ENCODE measurements at regions not wholly inside any gene's neighbourhood (a gene's known extent, or its start where the extent isn't known, plus 50 kb on each side); places are given as distances from the start of the nearest gene placed in this dataset.

DNA sequence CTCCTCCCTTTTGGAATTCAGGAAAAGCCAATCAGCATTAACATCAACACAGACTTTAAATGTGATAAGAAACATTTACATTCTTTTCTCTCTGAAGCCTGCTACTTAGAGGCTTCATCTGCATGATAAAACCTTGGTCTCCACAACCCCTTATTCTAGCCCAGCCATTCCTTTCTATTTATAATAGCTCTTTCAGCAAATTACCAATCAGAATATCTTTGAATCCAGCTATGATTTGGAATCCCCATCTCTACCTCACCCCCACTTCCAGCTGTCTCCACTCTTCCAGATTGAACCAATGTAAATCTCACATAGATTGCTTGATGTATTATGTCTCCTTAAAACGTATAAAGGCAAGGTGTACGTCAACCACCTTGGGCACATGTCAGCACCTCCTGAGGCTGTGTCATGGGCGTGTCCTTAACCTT lies 139.7 kb downstream of the TUSC7 start:
- Histone ChIP-seq H3K4me1 (ENCODE audit: control insufficient read depth in 5 of 5, insufficient read depth in 5 of 5, low read length in 5 of 5) (no peaks in the 10 kb centered on the region), H3K36me3 (ENCODE audit: control insufficient read depth in 4 of 4, insufficient read depth in 4 of 4, low read length in 4 of 4) (no peaks in the 10 kb centered on the region), H3K9ac (ENCODE audit: insufficient read depth in 1 of 2, low read length in 2 of 2) (no peak overlapping the region), H3K27ac (ENCODE audit: low read depth in 1 of 2, low read length in 1 of 2) (no peak overlapping the region), H3K9me3 (ENCODE audit: control insufficient read depth in 4 of 4, insufficient read depth in 3 of 4, low read length in 3 of 4) (no peaks in the 10 kb centered on the region), H3K4me3 (no peak overlapping the region), H3K27me3 (ENCODE audit: control insufficient read depth in 3 of 3, insufficient read depth in 3 of 3, low read length in 2 of 3) (no peaks in the 10 kb centered on the region)
- WGBS, 2 donors: 70 to 73% methylated on average over 3 of the region's 3 CpGs
- TF ChIP-seq, protein P1, sequence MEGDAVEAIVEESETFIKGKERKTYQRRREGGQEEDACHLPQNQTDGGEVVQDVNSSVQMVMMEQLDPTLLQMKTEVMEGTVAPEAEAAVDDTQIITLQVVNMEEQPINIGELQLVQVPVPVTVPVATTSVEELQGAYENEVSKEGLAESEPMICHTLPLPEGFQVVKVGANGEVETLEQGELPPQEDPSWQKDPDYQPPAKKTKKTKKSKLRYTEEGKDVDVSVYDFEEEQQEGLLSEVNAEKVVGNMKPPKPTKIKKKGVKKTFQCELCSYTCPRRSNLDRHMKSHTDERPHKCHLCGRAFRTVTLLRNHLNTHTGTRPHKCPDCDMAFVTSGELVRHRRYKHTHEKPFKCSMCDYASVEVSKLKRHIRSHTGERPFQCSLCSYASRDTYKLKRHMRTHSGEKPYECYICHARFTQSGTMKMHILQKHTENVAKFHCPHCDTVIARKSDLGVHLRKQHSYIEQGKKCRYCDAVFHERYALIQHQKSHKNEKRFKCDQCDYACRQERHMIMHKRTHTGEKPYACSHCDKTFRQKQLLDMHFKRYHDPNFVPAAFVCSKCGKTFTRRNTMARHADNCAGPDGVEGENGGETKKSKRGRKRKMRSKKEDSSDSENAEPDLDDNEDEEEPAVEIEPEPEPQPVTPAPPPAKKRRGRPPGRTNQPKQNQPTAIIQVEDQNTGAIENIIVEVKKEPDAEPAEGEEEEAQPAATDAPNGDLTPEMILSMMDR (IDR thresholded peaks at IDR 0.05; ENCODE audit: control extremely low read depth, extremely low read depth): no peak
- ATAC-seq (ENCODE audit: insufficient read depth, low FRiP score): no peak
- DNase-seq: no peak

DNA sequence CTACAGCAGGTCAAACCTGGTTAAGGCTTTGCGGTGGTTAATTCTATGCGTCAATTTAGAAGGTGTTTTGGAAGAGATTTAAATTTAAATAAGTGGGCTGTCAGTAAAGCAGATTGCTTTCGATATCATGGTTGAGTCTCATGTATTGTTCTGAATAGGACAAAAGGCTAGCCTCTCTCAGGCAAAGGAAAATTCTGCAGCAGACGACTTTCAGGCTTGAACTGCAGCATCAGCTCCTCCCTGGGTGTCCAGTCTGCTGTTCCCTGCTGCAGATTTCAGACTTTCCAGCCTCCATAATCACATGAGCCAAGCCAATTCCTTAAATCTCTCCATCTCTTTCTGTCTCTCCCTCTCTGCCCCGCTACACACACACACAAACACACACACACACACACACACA lies 143.2 kb downstream of the TUSC7 start:
- 85 to 87% methylated on average over 5 of the region's 5 CpGs for WGBS, 2 donors
- TF ChIP-seq, protein P1 (IDR thresholded peaks at IDR 0.05; ENCODE audit: control extremely low read depth, extremely low read depth): no peak
- H3K27me3 ChIP-seq (ENCODE audit: control insufficient read depth in 3 of 3, insufficient read depth in 3 of 3, low read length in 2 of 3): no peaks in the 10 kb centered on the region
- no peak for ATAC-seq (ENCODE audit: insufficient read depth, low FRiP score)
- no peaks in the 10 kb centered on the region for H3K4me1 ChIP-seq (ENCODE audit: control insufficient read depth in 5 of 5, insufficient read depth in 5 of 5, low read length in 5 of 5)
- H3K9ac ChIP-seq (ENCODE audit: insufficient read depth in 1 of 2, low read length in 2 of 2): no peak overlapping the region
- no peaks in the 10 kb centered on the region for H3K9me3 ChIP-seq (ENCODE audit: control insufficient read depth in 4 of 4, insufficient read depth in 3 of 4, low read length in 3 of 4)
- H3K36me3 ChIP-seq (ENCODE audit: control insufficient read depth in 4 of 4, insufficient read depth in 4 of 4, low read length in 4 of 4): no peaks in the 10 kb centered on the region
- H3K4me3 ChIP-seq: no peak overlapping the region
- DNase-seq: no peak
- no peak overlapping the region for H3K27ac ChIP-seq (ENCODE audit: low read depth in 1 of 2, low read length in 1 of 2)

DNA sequence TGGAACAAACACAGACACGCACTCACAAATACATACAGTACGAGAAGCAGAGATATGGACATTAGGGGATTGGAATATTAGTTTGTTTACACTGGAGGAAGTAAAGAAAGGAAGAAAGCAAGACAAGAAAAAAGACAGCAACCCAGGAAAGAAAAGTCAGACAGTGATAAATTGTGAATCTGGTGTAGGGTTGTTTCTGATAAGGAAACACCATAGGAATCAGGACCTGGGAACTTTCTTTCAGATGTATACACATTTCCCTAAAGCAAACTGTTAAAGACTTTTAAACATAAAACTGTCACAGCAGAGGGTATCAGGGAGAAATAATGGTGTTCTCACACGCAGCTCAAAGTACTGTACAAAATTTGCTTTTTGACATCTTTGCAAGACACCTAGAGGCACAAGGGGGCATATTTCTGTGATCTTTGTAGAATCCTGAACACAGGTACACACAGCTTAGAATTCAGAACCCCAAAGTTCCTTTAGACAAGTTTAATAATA lies 153.7 kb downstream of the TUSC7 start:
- Histone ChIP-seq H3K27ac (ENCODE audit: low read depth in 1 of 2, low read length in 1 of 2) (no peak overlapping the region), H3K4me3 (no peak overlapping the region)
- TF ChIP-seq, protein P1 (IDR thresholded peaks at IDR 0.05; ENCODE audit: control extremely low read depth, extremely low read depth): no peak

More for the DNA sequence above, 153.7 kb downstream of the TUSC7 start:
- Histone ChIP-seq H3K36me3 (ENCODE audit: control insufficient read depth in 4 of 4, insufficient read depth in 4 of 4, low read length in 4 of 4) (no peaks in the 10 kb centered on the region), H3K4me1 (ENCODE audit: control insufficient read depth in 5 of 5, insufficient read depth in 5 of 5, low read length in 5 of 5) (peaks cover 0 to 9% (median 0%) of the 10 kb centered on the region in 5 donors), H3K9me3 (ENCODE audit: control insufficient read depth in 4 of 4, insufficient read depth in 3 of 4, low read length in 3 of 4) (no peaks in the 10 kb centered on the region), H3K27me3 (ENCODE audit: control insufficient read depth in 3 of 3, insufficient read depth in 3 of 3, low read length in 2 of 3) (no peaks in the 10 kb centered on the region), H3K9ac (ENCODE audit: insufficient read depth in 1 of 2, low read length in 2 of 2) (no peak overlapping the region)
- WGBS, 2 donors: 38 to 58% methylated on average over 3 of the region's 3 CpGs
- ATAC-seq (ENCODE audit: insufficient read depth, low FRiP score) (no peak), DNase-seq (peak in 2 of 3 donors; percentile 4 to 7)
